ENCODE measurements at regions not wholly inside any gene's neighbourhood (a gene's known extent, or its start where the extent isn't known, plus 50 kb on each side); places are given as distances from the start of the nearest gene placed in this dataset.

DNA sequence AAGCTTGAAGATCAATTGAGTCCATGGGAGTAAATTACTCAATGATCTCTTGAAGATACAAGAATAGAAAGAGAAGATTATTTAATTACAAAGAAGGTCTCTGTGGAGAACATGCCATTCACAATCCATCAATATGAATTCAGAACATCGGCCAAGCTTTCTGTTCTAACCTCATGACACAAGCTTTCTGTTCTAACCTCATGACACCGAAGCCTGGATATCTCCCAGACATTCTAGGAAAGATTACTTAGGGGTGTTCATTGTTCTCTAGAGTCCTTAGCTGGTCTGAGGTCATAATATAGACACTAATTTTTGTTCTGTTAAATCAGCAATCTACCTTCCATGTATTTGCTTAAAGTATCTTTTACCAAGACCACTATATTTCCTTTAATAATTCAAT lies 95.5 kb downstream of the RDH14 start:
- 95% methylated on average over 2 of the region's 2 CpGs; no CpG with 5 or more reads in 1 of the 2 experiments for WGBS, 2 experiments (ENCODE audit: extremely low coverage in 1 of 2, insufficient coverage in 1 of 2, insufficient read length in 1 of 2, insufficient replicate concordance in 2 of 2, low coverage in 1 of 2, low lambda C conversion rate in 2 of 2, missing lambda C conversion rate in 1 of 2)
- no peak for FAIRE-seq
- POLR2A ChIA-PET (ENCODE audit: partially characterized antibody): no interaction called here
- TF ChIP-seq SP2 (IDR thresholded peaks at IDR 0.05; ENCODE audit: low read length): no peak
- no peak for TF ChIP-seq BACH1 (IDR thresholded peaks at IDR 0.05; ENCODE audit: low read length)
- TF ChIP-seq EZH2 (IDR thresholded peaks at IDR 0.05; ENCODE audit: low read depth, low read length, severe bottlenecking): no peak
- TF ChIP-seq KDM4A (IDR thresholded peaks at IDR 0.05; ENCODE audit: low read depth, low read length, severe bottlenecking): no peak
- no peak for TF ChIP-seq SIX5 (IDR thresholded peaks at IDR 0.05; ENCODE audit: low read depth, low read length)
- TF ChIP-seq RBBP5 (IDR thresholded peaks at IDR 0.05; ENCODE audit: borderline replicate concordance, low read depth, low read length): no peak
- no peak for TF ChIP-seq CTBP2 (IDR thresholded peaks at IDR 0.05; ENCODE audit: borderline replicate concordance, insufficient read depth, insufficient read length, low read length)
- no peak for TF ChIP-seq PHF8 (conservative IDR thresholded peaks at IDR 0.05; ENCODE audit: low read depth, low read length)

More for the DNA sequence above, 95.5 kb downstream of the RDH14 start:
- Histone ChIP-seq H3K4me1 (replicated peaks in 1 of 4; ENCODE audit: control insufficient read depth in 3 of 4, insufficient read depth in 4 of 4, low read length in 3 of 4) (no peaks in the 10 kb centered on the region), H3K4me3 (ENCODE audit: extremely low read depth in 1 of 4, insufficient read depth in 2 of 4, low read depth in 3 of 4, low read length in 4 of 4) (no peak overlapping the region), H3K14ac (ENCODE audit: insufficient read length) (no peak overlapping the region), H2BK15ac (ENCODE audit: low read length) (no peak overlapping the region), H3K79me1 (ENCODE audit: low read depth, low read length) (no peaks in the 10 kb centered on the region), H2BK20ac (ENCODE audit: low read length) (no peak overlapping the region), H2BK5ac (ENCODE audit: low read depth, low read length) (no peak overlapping the region), H3K79me2 (ENCODE audit: control insufficient read depth in 1 of 2, insufficient read depth in 2 of 2, low read length in 2 of 2) (no peaks in the 10 kb centered on the region), H3K23ac (ENCODE audit: insufficient read length) (no peak overlapping the region), H4K91ac (replicated peaks; ENCODE audit: insufficient read length, low read length) (no peak overlapping the region), H2BK120ac (replicated peaks; ENCODE audit: low read depth, low read length) (no peak overlapping the region), H4K20me1 (replicated peaks in 1 of 2; ENCODE audit: control insufficient read depth in 1 of 2, insufficient read depth in 2 of 2, low read length in 2 of 2) (no peaks in the 10 kb centered on the region), H3K18ac (ENCODE audit: extremely low read depth, low read length) (no peak overlapping the region), H4K5ac (ENCODE audit: insufficient read length, low read depth, low read length) (no peak overlapping the region), H2AFZ (ENCODE audit: low read length) (no peak overlapping the region), H2BK12ac (ENCODE audit: low read depth, low read length) (no peak overlapping the region), H3K27ac (ENCODE audit: low read depth, low read length) (no peak overlapping the region), H3K9ac (replicated peaks in 1 of 4; ENCODE audit: extremely low read depth in 1 of 4, low read depth in 3 of 4, low read length in 3 of 4) (no peak overlapping the region), H3K4ac (replicated peaks; ENCODE audit: insufficient read length, low read depth, low read length) (no peak overlapping the region), H3K23me2 (ENCODE audit: low read depth, low read length) (no peaks in the 10 kb centered on the region; the same call in 1 of the 2 replicates), H3K27me3 (replicated peaks in 1 of 4; ENCODE audit: control insufficient read depth in 3 of 4, extremely low read depth in 1 of 4, insufficient read depth in 3 of 4, low read length in 3 of 4) (no peaks in the 10 kb centered on the region), H2AK5ac (ENCODE audit: low read depth, low read length) (no peak overlapping the region), H3K9me3 (ENCODE audit: insufficient read depth in 2 of 2, low read depth in 1 of 2, low read length in 1 of 2) (no peaks in the 10 kb centered on the region), H3K4me2 (ENCODE audit: insufficient read depth in 1 of 2, low read depth in 2 of 2, low read length in 2 of 2) (no peak overlapping the region), H3K56ac (replicated peaks; ENCODE audit: insufficient read length, low read depth, low read length) (no peak overlapping the region), H3K36me3 (ENCODE audit: control insufficient read depth in 2 of 4, insufficient read depth in 4 of 4, low read length in 3 of 4) (no peaks in the 10 kb centered on the region), H4K8ac (ENCODE audit: extremely low read depth, insufficient read depth, low read length) (no peak overlapping the region)
- CTCF ChIA-PET (ENCODE audit: partially characterized antibody): interaction anchor here (1.2 to 1.5 kb wide), 2 partner anchors 9 to 11 kb away, joined by 4 to 5 read pairs; no protein-coding TSS in a partner anchor
- DNase-seq (ENCODE audit: low read depth in 1 of 2, low spot score in 2 of 2): no peak
